Duodenal mucosa (tissue), 2 donors: ENCODE measurements at regions not wholly inside any gene's neighbourhood (a gene's known extent, or its start where the extent isn't known, plus 50 kb on each side); places are given as distances from the start of the nearest gene placed in this dataset.

ENCODE experiments used
- H3K27ac ChIP-seq: one replicate; pipeline ENCODE4 v1.7.0; 2013; ENCODE audit warnings: low read depth, low read length
- H3K27me3 ChIP-seq, 2 donors: one replicate each; pipeline ENCODE4 v1.7.0; 2013; ENCODE audit warnings: low read length in 2 of 2, control low read depth in 1 of 2; ENCODE audit not compliant: insufficient read depth in 2 of 2, control insufficient read depth in 1 of 2
- H3K36me3 ChIP-seq, 2 donors: one replicate each; pipeline ENCODE4 v1.7.0; 2013; ENCODE audit warnings: low read length in 2 of 2, control low read depth in 1 of 2; ENCODE audit not compliant: insufficient read depth in 2 of 2, control insufficient read depth in 1 of 2
- H3K4me1 ChIP-seq, 2 donors: one replicate each; pipeline ENCODE4 v1.7.0; 2013; ENCODE audit warnings: low read length in 2 of 2, control low read depth in 1 of 2; ENCODE audit not compliant: insufficient read depth in 2 of 2, control insufficient read depth in 1 of 2
- H3K4me3 ChIP-seq, 2 donors: one replicate each; pipeline ENCODE4 v1.7.0; 2013; ENCODE audit warnings: low read length in 2 of 2, low read depth in 1 of 2
- H3K9ac ChIP-seq, 2 donors: one replicate each; pipeline ENCODE4 v1.7.0; 2013; ENCODE audit warnings: low read length in 2 of 2, low read depth in 1 of 2
- H3K9me3 ChIP-seq, 2 donors: one replicate each; pipeline ENCODE4 v1.7.0; 2013; ENCODE audit warnings: low read length in 2 of 2, control low read depth in 1 of 2; ENCODE audit not compliant: control insufficient read depth in 1 of 2

- Histone ChIP-seq H3K36me3 (no peaks in the 10 kb centered on the region), H3K27ac (no peak overlapping the region), H3K9ac (no peak overlapping the region), H3K27me3 (no peaks in the 10 kb centered on the region), H3K9me3 (peaks cover 0 to 5% of the 10 kb centered on the region in 2 donors), H3K4me1 (no peaks in the 10 kb centered on the region), H3K4me3 (no peak overlapping the region)
Observed at GRCh38 chr11:42047637-42048555, 588.4 kb upstream of the LRRC4C start.

GRCh38 chr11:42049186-42049585 lies 589.7 kb upstream of the LRRC4C start:
- H3K9ac ChIP-seq, result no peak overlapping the region
- no peaks in the 10 kb centered on the region for H3K27me3 ChIP-seq
- H3K4me3 ChIP-seq, result no peak overlapping the region
- H3K9me3 ChIP-seq, result peaks cover 0 to 4% of the 10 kb centered on the region in 2 donors
- H3K36me3 ChIP-seq, result no peaks in the 10 kb centered on the region
- no peak overlapping the region for H3K27ac ChIP-seq
- H3K4me1 ChIP-seq, result no peaks in the 10 kb centered on the region

DNA sequence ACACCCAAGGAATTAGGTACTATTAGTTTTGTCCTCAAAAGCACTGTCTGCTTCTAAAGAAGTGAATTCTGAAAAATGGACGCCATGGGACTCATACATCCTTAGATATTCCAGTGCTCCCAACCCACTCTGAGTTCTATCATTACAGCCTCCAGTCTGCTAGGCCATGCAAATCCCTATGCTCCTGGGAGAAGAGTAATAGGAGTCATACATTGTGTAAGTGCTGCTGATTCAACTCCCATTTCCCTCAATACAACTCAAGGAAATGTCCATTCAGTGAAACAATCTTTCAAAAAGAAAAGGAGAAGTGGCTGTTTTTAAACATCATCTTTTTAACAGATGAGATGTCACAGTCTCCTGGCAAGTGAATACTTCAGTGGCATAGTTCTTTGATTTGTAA lies 590.2 kb upstream of the LRRC4C start:
- no peak overlapping the region for H3K27ac ChIP-seq
- no peaks in the 10 kb centered on the region for H3K9me3 ChIP-seq
- no peaks in the 10 kb centered on the region for H3K4me1 ChIP-seq

GRCh38 chr11:42054351-42054900 lies 595.0 kb upstream of the LRRC4C start:
- Histone ChIP-seq H3K36me3 (no peaks in the 10 kb centered on the region), H3K9ac (no peak overlapping the region), H3K4me3 (no peak overlapping the region), H3K27me3 (no peaks in the 10 kb centered on the region), H3K9me3 (no peaks in the 10 kb centered on the region), H3K27ac (no peak overlapping the region), H3K4me1 (no peaks in the 10 kb centered on the region)

More for the DNA sequence above, 590.2 kb upstream of the LRRC4C start:
- no peak overlapping the region for H3K4me3 ChIP-seq
- no peaks in the 10 kb centered on the region for H3K36me3 ChIP-seq
- H3K27me3 ChIP-seq, result no peaks in the 10 kb centered on the region
- no peak overlapping the region for H3K9ac ChIP-seq

DNA sequence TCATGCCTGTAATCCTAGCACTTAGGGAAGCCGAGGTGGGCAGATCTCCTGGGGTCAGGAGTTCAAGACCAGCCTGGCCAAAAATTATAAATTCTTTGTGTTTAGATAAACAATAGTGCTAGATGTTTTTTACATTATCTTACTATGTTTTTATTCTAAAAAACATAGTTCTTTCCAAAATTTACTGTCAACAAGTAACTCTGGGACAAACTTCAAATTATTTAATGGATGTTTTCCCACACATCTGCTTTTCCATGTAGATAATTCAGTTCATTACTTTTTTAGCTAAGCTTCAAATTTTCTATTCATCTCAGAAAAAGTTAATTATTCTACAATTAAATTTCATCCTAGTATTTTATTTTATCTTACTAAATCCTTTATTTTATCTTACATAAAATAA lies 596.2 kb upstream of the LRRC4C start:
- H3K4me1 ChIP-seq, result no peaks in the 10 kb centered on the region

GRCh38 chr11:42058794-42059193 lies 599.3 kb upstream of the LRRC4C start:
- Histone ChIP-seq H3K9me3 (no peaks in the 10 kb centered on the region), H3K36me3 (no peaks in the 10 kb centered on the region), H3K4me3 (no peak overlapping the region), H3K27me3 (no peaks in the 10 kb centered on the region), H3K9ac (no peak overlapping the region), H3K27ac (no peak overlapping the region), H3K4me1 (no peaks in the 10 kb centered on the region)

More for the DNA sequence above, 596.2 kb upstream of the LRRC4C start:
- no peak overlapping the region for H3K9ac ChIP-seq
- no peaks in the 10 kb centered on the region for H3K36me3 ChIP-seq
- no peaks in the 10 kb centered on the region for H3K27me3 ChIP-seq
- no peak overlapping the region for H3K27ac ChIP-seq
- H3K4me3 ChIP-seq, result no peak overlapping the region
- H3K9me3 ChIP-seq, result no peaks in the 10 kb centered on the region

- Histone ChIP-seq H3K27me3 (no peaks in the 10 kb centered on the region), H3K4me3 (no peak overlapping the region), H3K36me3 (no peaks in the 10 kb centered on the region), H3K9me3 (no peaks in the 10 kb centered on the region), H3K9ac (no peak overlapping the region), H3K4me1 (no peaks in the 10 kb centered on the region), H3K27ac (no peak overlapping the region)
Observed at GRCh38 chr11:42065199-42065598, 605.7 kb upstream of the LRRC4C start.

DNA sequence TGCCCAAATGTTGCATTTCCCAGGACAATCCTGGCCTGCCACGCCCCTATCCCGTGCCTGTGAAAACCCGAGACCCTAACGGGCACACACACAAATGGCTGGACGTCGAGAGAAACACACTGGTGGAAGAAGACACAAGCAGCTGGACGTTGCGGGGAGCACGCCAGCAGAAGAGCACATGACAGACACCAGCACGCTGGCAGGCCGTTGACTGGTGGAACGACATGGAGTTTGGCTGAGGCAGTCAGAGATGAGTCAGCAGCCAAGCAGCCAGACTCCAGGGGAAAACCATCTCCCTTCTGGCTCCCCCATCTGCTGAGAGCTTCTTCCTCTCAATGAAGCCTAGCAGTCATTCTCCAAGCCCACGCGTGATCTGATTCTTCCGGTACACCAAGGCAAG lies 606.7 kb upstream of the LRRC4C start:
- Histone ChIP-seq H3K27me3 (no peaks in the 10 kb centered on the region), H3K27ac (no peak overlapping the region), H3K9ac (no peak overlapping the region), H3K4me3 (no peak overlapping the region), H3K9me3 (no peaks in the 10 kb centered on the region), H3K36me3 (no peaks in the 10 kb centered on the region), H3K4me1 (no peaks in the 10 kb centered on the region)

GRCh38 chr11:42074306-42074705 lies 614.9 kb upstream of the LRRC4C start:
- Histone ChIP-seq H3K27me3 (no peaks in the 10 kb centered on the region), H3K4me1 (no peaks in the 10 kb centered on the region), H3K4me3 (no peak overlapping the region), H3K27ac (no peak overlapping the region), H3K9me3 (no peaks in the 10 kb centered on the region), H3K36me3 (no peaks in the 10 kb centered on the region), H3K9ac (no peak overlapping the region)

- no peak overlapping the region for H3K9ac ChIP-seq
- no peaks in the 10 kb centered on the region for H3K27me3 ChIP-seq
- no peaks in the 10 kb centered on the region for H3K36me3 ChIP-seq
- no peak overlapping the region for H3K4me3 ChIP-seq
- H3K4me1 ChIP-seq, result no peaks in the 10 kb centered on the region
- H3K9me3 ChIP-seq, result no peaks in the 10 kb centered on the region
- H3K27ac ChIP-seq, result no peak overlapping the region
Observed at GRCh38 chr11:42075180-42075579, 615.7 kb upstream of the LRRC4C start.
